GM23248 (cell line): ENCODE measurements at regions not wholly inside any gene's neighbourhood (a gene's known extent, or its start where the extent isn't known, plus 50 kb on each side); places are given as distances from the start of the nearest gene placed in this dataset.

Experiments
- EZH2 ChIP-seq: fragments of 200-600 bp; sonication (generic); IDR thresholded peaks from 2 replicates; pipeline ENCODE4 v1.6.1; 2018; ENCODE audit warnings: antibody characterized with exemption, mild to moderate bottlenecking; ENCODE audit not compliant: insufficient read depth, poor library complexity, severe bottlenecking
- EZH2phosphoT487 ChIP-seq: fragments of 200-600 bp; sonication (generic); IDR thresholded peaks from 2 replicates; pipeline ENCODE4 v1.6.1; 2018; ENCODE audit warnings: antibody characterized with exemption, moderate library complexity, mild to moderate bottlenecking, low read depth; ENCODE audit not compliant: insufficient read depth

- no peak for TF ChIP-seq EZH2
- no peak for TF ChIP-seq EZH2phosphoT487
These were observed 378.2 kb upstream of the SULF2 start for GRCh38 chr20:48163505-48163904.
